HCT116 (cell line): ENCODE measurements at regions not wholly inside any gene's neighbourhood (a gene's known extent, or its start where the extent isn't known, plus 50 kb on each side); places are given as distances from the start of the nearest gene placed in this dataset.

Experiments
- ATAC-seq: fragments of 200-7000 bp; cut with Tn5 transposase; 2 replicates; pipeline ENCODE4 v1.9.1; 2020; ENCODE audit warnings: mild to moderate bottlenecking, moderate library complexity
- BruUV-seq: library from RNA; stranded (reverse); fragments of 400-500 nt; replicated peaks from 2 replicates; lab custom pipeline; 2021; lab: Mats Ljungman, UMichigan
- CTCF ChIA-PET: fragments of 300-600 bp; sonication (Branson Sonifier 250); formaldehyde crosslinking; loops from one replicate; lab custom pipeline; 2021; ENCODE audit warnings: antibody characterized with exemption; lab: Charles Lee
- POLR2A ChIA-PET: fragments of 300-600, 350-600 bp; sonication (Branson Sonifier 250); formaldehyde crosslinking; loops from one replicate; lab custom pipeline; 2021; ENCODE audit warnings: antibody characterized with exemption; lab: Charles Lee
- RAD21 ChIA-PET, 2 experiments: fragments of 300-600 bp; sonication (Branson Sonifier 250); formaldehyde crosslinking; loops; one replicate each; lab custom pipeline; 2023; ENCODE audit warnings: low total read pairs in 2 of 2; ENCODE audit not compliant: uncharacterized antibody in 2 of 2, unreplicated experiment in 2 of 2, low non-redundant PET in 1 of 2; lab: Charles Lee
- DNase-seq: peaks from one replicate; pipeline ENCODE4 v3.0.0-alpha.2; 2010; ENCODE audit warnings: low read depth, low spot score
- H2AFZ ChIP-seq: fragments of 200-600 bp; shearing (Covaris generic), sonication (generic); 2 replicates; pipeline ENCODE4 v1.6.1; 2017; ENCODE audit warnings: low read depth, mixed run types, mixed read lengths, antibody characterized with exemption, low read length; ENCODE audit not compliant: poor library complexity, severe bottlenecking
- H3K27ac ChIP-seq: 2 replicates; pipeline ENCODE4 v1.5.1; 2012; ENCODE audit warnings: low read depth, low read length
- H3K27me3 ChIP-seq: fragments of 200-600 bp; sonication (generic); 2 replicates; pipeline ENCODE4 v1.6.1; 2016; ENCODE audit warnings: mixed run types, low read length, mixed read lengths; ENCODE audit not compliant: insufficient read depth
- H3K36me3 ChIP-seq, 2 experiments: fragments of 200-500 bp in 1 of 2; fragments of 200-600 bp in 1 of 2; sonication (Bioruptor generic) in 1 of 2; sonication (generic) in 1 of 2; 2 replicates each; pipeline versions ENCODE4 v1.5.1 to v1.6.1; 2014 to 2016; ENCODE audit warnings: low read length in 2 of 2, inconsistent platforms in 1 of 2, mixed read lengths in 1 of 2, mixed run types in 1 of 2; ENCODE audit not compliant: insufficient read depth in 2 of 2, control insufficient read depth in 1 of 2
- H3K4me1 ChIP-seq, 2 experiments: fragments of 200-600 bp in 1 of 2; sonication (generic) in 1 of 2; 2 replicates each; pipeline versions ENCODE4 v1.5.1 to v1.6.1; 2012 to 2017; ENCODE audit warnings: low read length in 2 of 2, inconsistent platforms in 1 of 2, mild to moderate bottlenecking in 1 of 2, mixed read lengths in 1 of 2, mixed run types in 1 of 2, moderate library complexity in 1 of 2; ENCODE audit not compliant: insufficient read depth in 2 of 2, control insufficient read depth in 1 of 2
- H3K4me2 ChIP-seq: fragments of 200-600 bp; sonication (generic); 2 replicates; pipeline ENCODE4 v1.6.1; 2017; ENCODE audit warnings: mixed run types, low read length, mixed read lengths
- H3K4me3 ChIP-seq, 2 experiments: fragments of 200-600 bp in 1 of 2; sonication (generic) in 1 of 2; replicated peaks in 1 of 2; 2 replicates each; pipeline ENCODE4 v1.5.1; 2011 to 2016; ENCODE audit warnings: low read length in 2 of 2, control low read depth in 1 of 2, low read depth in 1 of 2, mild to moderate bottlenecking in 1 of 2, mixed read lengths in 1 of 2, mixed run types in 1 of 2
- H3K79me2 ChIP-seq: fragments of 200-600 bp; sonication (generic); 2 replicates; pipeline ENCODE4 v1.6.1; 2017; ENCODE audit warnings: mild to moderate bottlenecking, mixed run types, low read length, moderate library complexity, mixed read lengths; ENCODE audit not compliant: insufficient read depth
- H3K9ac ChIP-seq: fragments of 200-600 bp; sonication (generic); 2 replicates; pipeline ENCODE4 v1.6.1; 2016; ENCODE audit warnings: low read length, mixed read lengths
- H3K9me2 ChIP-seq: fragments of 200-600 bp; sonication (generic), shearing (Covaris generic); 2 replicates; pipeline ENCODE4 v1.6.1; 2017; ENCODE audit warnings: mixed run types, mild to moderate bottlenecking, moderate library complexity; ENCODE audit not compliant: insufficient read depth
- H3K9me3 ChIP-seq, 2 experiments: fragments of 200-500 bp in 1 of 2; fragments of 200-600 bp in 1 of 2; sonication (Bioruptor generic) in 1 of 2; sonication (generic) in 1 of 2; 2 replicates each; pipeline ENCODE4 v1.6.1; 2014 to 2017; ENCODE audit warnings: low read length in 2 of 2, mixed read lengths in 2 of 2, inconsistent platforms in 1 of 2, low read depth in 1 of 2, mild to moderate bottlenecking in 1 of 2, mixed run types in 1 of 2, moderate library complexity in 1 of 2; ENCODE audit not compliant: control insufficient read depth in 1 of 2, insufficient read depth in 1 of 2
- H4K20me1 ChIP-seq: fragments of 200-600 bp; sonication (generic), shearing (Covaris generic); 2 replicates; pipeline ENCODE4 v1.6.1; 2017; ENCODE audit warnings: mixed run types, mild to moderate bottlenecking, moderate library complexity; ENCODE audit not compliant: insufficient read depth
- ATF3 ChIP-seq: IDR thresholded peaks from 2 replicates; pipeline ENCODE4 v1.6.1; 2012
- EGR1 ChIP-seq: IDR thresholded peaks from 2 replicates; pipeline ENCODE4 v1.6.1; 2012; ENCODE audit warnings: low read depth
- FOSL1 ChIP-seq: IDR thresholded peaks from 2 replicates; pipeline ENCODE4 v1.6.1; 2012; ENCODE audit warnings: low read depth
- JUND ChIP-seq: IDR thresholded peaks from 2 replicates; pipeline ENCODE4 v1.6.1; 2012
- MAX ChIP-seq: IDR thresholded peaks from 2 replicates; pipeline ENCODE4 v1.6.1; 2012
- POLR2A ChIP-seq: IDR thresholded peaks from 2 replicates; pipeline ENCODE4 v1.7.0; 2011; ENCODE audit warnings: borderline replicate concordance; ENCODE audit not compliant: insufficient read depth, insufficient read length; ENCODE audit errors: extremely low read depth
- POLR2AphosphoS5 ChIP-seq: IDR thresholded peaks from 2 replicates; pipeline ENCODE4 v1.6.1; 2011; ENCODE audit warnings: mild to moderate bottlenecking, low read depth, low read length, moderate library complexity
- RAD21 ChIP-seq: IDR thresholded peaks from 2 replicates; pipeline ENCODE4 v1.6.1; 2012; ENCODE audit warnings: low read depth, mild to moderate bottlenecking
- REST ChIP-seq: IDR thresholded peaks from 2 replicates; pipeline ENCODE4 v1.6.1; 2012; ENCODE audit warnings: low read depth
- SP1 ChIP-seq: IDR thresholded peaks from 2 replicates; pipeline ENCODE4 v1.6.1; 2012; ENCODE audit warnings: low read depth
- SRF ChIP-seq: IDR thresholded peaks from 2 replicates; pipeline ENCODE4 v1.6.1; 2012; ENCODE audit warnings: low read depth
- TCF7L2 ChIP-seq: IDR thresholded peaks from 2 replicates; pipeline ENCODE4 v1.7.0; 2011; ENCODE audit warnings: borderline replicate concordance, inconsistent platforms; ENCODE audit not compliant: insufficient read depth, insufficient read length; ENCODE audit errors: extremely low read depth
- YY1 ChIP-seq: IDR thresholded peaks from 2 replicates; pipeline ENCODE4 v1.6.1; 2011; ENCODE audit warnings: low read length, low read depth, moderate library complexity, mild to moderate bottlenecking; ENCODE audit not compliant: insufficient replicate concordance; ENCODE audit errors: extremely low read depth
- ZBTB33 ChIP-seq: IDR thresholded peaks from 2 replicates; pipeline ENCODE4 v1.6.1; 2011; ENCODE audit warnings: mild to moderate bottlenecking, low read length, moderate library complexity; ENCODE audit not compliant: insufficient replicate concordance; ENCODE audit errors: extremely low read depth
- ZFX ChIP-seq: fragments of 450-650 bp; IDR thresholded peaks from 2 replicates; pipeline ENCODE4 v1.6.1; 2017
- ZNF274 ChIP-seq: fragments of 200-500 bp; sonication (Bioruptor generic); IDR thresholded peaks from 2 replicates; pipeline ENCODE4 v1.6.1; 2014; ENCODE audit warnings: mild to moderate bottlenecking, low read depth, low read length, inconsistent platforms
- intact Hi-C: fragments of 100-400 bp; cut with micrococcal nuclease; formaldehyde crosslinking; loops from 2 replicates; pipeline ENCODE4 v1.10.0; 2022

- no TSS peak for BruUV-seq
- no peak for TF ChIP-seq ZBTB33
- no peak for TF ChIP-seq REST
- no peak for TF ChIP-seq FOSL1
- TF ChIP-seq POLR2A: no peak
- TF ChIP-seq SRF: no peak
- TF ChIP-seq POLR2AphosphoS5: no peak
- no peak for TF ChIP-seq YY1
- TF ChIP-seq SP1: no peak
- no peak for TF ChIP-seq MAX
- no peak for TF ChIP-seq RAD21
- TF ChIP-seq ATF3: no peak
- no peak for TF ChIP-seq ZFX
- no peak for TF ChIP-seq TCF7L2
- no peak for TF ChIP-seq ZNF274
- TF ChIP-seq JUND: no peak
- TF ChIP-seq EGR1: no peak
- H3K27ac ChIP-seq: no peak overlapping the region
- H3K27me3 ChIP-seq: no peaks in the 10 kb centered on the region
- no peak for DNase-seq
- POLR2A ChIA-PET: no interaction called here
- RAD21 ChIA-PET: no interaction called here
- CTCF ChIA-PET: no interaction called here
- no peaks in the 10 kb centered on the region for H3K4me1 ChIP-seq
- no peaks in the 10 kb centered on the region for H4K20me1 ChIP-seq
- H3K9me3 ChIP-seq: peaks cover 5 to 21% of the 10 kb centered on the region in 2 experiments; a peak in 3 of 4 replicates
- H2AFZ ChIP-seq: no peak overlapping the region
- no peak for ATAC-seq
- no peaks in the 10 kb centered on the region for H3K36me3 ChIP-seq
- no peak overlapping the region for H3K4me3 ChIP-seq
- no peaks in the 10 kb centered on the region for H3K9me2 ChIP-seq
- intact Hi-C loops: no loop called here
- H3K4me2 ChIP-seq: no peak overlapping the region
- no peak overlapping the region for H3K9ac ChIP-seq
- no peaks in the 10 kb centered on the region for H3K79me2 ChIP-seq
Observed at GRCh38 chr3:88661433-88661824, 446.0 kb upstream of the EPHA3 start.
